NCI-H526 (cell line): ENCODE measurements at regions not wholly inside any gene's neighbourhood (a gene's known extent, or its start where the extent isn't known, plus 50 kb on each side); places are given as distances from the start of the nearest gene placed in this dataset.
"Not testable (repeated sequence)": the region's sequence is repeated elsewhere in the genome, so short reads cannot be mapped to it uniquely, and the experiment has no call there.

Experiments
- DNase-seq, 2 experiments: peaks; one replicate each; lab custom pipeline; 2025; lab: John Stamatoyannopoulos, UW

DNA sequence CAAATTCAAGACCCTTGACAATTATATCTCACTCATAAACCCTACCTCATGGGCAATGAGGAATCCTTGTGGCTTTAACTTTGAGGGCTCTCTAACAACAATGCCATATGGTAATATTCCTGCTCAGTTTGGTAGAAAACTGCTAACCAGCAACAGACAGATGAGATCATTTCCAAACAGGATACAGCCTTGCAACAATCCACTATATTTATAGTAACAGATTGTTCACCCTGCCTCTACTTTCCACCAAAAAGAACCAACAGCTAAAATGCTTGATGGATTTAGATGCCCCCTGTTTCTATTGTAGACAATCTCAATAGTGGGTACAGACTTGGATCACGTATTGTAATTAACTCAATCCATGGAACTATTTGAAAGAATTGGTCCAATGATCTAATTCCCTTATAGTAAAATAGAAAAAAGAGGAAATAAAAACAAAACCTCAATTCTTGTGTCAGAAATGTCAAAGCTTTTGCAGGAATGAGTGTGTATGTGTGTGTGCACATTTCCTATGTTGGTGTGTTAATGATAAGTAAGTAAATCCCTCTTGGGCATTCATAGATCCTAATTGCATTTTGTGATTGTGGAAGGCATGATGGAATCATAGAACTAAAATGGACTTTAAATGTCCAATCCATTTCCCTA is 100.0 kb upstream of the EDEM3 start:
- DNase-seq = no peak

- no peak for DNase-seq
These were observed 99.4 kb upstream of the EDEM3 start for GRCh38 chr1:184854036-184854435.

- no peak for DNase-seq
These were observed 97.4 kb upstream of the EDEM3 start for GRCh38 chr1:184851822-184852746.

GRCh38 chr1:184843732-184844495 is 89.3 kb upstream of the EDEM3 start:
- no peak for DNase-seq

DNA sequence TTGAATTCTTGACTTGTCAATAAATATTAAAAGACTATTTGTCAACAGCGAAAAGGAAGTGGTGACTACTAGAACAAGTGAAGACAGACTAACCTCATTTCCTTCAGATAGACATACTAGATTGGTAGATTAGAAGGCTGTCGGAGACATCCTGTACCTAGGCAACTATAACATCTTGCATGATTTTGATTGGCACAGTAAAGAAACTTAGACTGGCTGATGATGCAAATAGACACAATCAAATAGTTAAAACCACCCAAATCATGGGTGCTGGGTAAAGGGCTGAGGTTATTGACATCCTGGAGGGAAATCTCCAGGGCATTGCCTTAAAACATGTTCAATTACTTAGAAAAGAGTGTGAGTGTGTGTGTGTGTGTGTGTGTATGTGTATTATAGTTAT is 85.9 kb upstream of the EDEM3 start:
- DNase-seq = no peak

DNA sequence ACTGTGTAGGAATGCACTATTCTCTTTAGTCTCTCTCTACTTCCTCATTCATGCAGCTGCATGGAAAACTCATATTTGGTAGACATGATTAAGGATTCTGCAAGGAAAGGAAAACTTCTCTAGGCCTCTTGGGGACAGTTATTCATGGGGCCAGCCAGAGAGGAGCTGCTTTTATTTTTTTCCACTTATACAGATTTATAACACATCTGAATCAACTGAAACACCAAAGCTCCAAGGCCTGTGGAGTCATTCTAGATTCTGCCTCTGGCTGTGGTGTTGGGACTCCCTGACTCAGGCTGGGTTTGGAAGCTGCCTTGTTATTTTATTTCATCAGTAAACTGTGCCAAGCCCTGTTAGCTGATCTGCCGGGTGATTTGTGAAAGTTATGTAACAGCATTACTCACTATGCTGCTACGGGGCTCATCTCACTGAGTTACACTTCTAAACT is 83.9 kb upstream of the EDEM3 start:
- no peak for DNase-seq

DNA sequence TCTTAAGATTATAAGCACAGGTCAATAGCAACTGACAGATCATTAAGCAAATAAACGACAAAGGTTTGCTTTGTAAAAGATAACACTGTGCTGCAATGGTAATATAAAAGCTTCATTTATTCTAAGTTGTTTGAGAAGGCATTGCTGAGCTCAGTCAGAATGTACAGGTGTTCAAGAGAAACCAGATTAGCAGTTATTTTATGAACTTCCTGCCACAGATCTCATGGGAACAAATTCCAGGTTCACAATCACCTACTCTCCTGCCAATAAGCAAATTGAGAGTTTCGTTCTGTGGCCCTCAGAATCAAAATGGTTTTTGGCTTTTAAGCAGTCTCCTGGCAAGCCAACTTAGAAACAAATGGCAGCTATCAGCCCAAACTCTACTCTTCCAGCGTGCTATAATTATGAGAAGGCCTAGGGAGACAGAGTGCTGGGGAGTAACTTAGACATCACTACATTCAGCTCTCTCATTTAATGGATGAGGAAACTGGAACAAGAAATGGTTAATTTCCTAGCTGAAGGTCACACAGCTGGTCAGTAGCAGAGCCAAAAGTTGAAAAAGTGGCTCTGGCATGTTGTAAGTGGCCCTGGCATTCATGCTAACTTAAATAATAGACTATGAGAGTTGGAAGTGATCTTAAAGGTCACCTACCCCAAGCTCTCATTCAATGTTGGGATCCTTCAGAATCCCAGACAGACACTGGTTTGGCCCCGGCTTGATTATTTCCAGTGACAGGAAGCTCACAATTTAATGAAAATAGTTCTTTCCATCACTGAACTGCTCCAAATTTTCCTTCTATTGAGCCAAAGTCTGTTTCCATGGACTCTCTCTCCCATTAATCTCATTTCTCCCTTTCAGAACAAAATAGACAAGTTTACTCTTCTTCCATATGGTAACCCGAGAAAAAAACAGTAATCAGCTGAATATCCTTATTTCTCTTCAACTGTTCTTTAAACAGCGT is 82.6 kb upstream of the EDEM3 start:
- DNase-seq = peak; percentile 87 to 91

DNA sequence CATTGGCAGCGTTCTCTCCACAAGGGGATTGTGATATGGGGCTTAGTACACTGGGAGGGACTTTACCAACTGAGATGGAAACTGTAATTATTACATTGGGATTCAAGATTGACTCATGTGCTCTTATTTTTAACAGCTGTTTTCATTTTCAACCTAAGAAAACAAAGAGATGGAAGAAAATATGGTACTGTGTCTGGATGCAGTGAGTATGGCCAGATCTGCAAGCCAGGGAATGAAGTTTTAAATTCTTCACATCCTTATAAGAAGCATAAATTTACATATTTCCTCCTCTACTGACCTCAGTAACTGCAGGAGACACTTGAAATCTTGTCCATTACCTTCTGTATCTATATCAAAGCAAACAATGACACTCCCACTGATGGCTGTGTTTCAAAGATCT is 81.5 kb upstream of the EDEM3 start:
- no peak for DNase-seq

DNA sequence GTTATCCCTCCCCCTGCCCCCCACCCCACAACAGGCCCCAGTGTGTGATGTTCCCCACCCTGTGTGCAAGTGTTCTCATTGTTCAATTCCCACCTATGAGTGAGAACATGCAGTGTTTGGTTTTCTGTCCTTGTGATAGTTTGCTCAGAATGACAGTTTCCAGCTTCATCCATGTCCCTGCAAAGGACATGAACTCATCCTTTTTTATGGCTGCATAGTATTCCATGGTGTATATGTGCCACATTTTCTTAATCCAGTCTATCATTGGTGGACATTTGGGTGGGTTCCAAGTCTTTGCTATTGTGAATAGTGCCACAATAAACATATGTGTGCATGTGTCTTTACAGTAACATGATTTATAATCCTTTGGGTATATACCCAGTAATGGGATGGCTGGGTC is 79.3 kb upstream of the EDEM3 start:
- DNase-seq = not testable (repeated sequence)

DNA sequence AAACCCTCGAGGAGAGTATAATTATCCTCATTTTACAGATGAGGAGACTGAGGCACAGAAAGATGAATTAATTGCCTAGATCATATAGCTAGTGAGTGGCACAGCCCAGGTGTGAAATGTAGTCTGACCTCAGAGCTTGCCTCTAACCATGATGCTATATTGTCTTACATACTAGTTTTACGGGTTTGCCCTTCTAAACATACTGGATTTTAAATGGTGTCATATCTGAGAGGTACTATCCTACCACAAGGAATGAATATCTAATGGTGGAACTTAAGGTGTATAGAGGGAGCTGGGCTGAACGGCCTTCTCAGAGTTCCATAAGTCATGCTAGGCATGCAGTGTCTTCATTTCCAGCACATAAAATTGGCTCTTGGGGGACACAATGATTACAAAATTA is 77.9 kb upstream of the EDEM3 start:
- DNase-seq = no peak

DNA sequence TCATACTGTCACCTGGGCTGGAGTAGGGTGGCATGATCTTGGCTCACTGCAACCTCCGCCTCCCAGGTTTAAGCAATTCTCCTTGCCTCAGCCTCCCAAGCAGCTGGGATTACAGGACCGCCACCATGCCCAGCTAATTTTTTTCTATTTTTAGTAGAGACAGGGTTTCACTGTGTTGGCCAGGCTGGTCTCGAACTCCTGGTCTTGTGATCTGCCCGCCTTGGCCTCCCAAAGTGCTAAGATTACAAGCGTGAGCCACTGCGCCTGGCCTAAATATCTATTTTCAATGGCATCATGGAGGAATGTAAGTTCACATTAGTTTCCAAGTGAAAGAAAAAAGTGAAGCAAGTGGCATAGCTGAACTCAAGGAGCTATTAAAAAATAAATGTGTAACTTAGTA is 74.8 kb upstream of the EDEM3 start:
- not testable (repeated sequence) for DNase-seq

- no peak for DNase-seq
These were observed 73.7 kb upstream of the EDEM3 start for GRCh38 chr1:184828369-184828717.

DNA sequence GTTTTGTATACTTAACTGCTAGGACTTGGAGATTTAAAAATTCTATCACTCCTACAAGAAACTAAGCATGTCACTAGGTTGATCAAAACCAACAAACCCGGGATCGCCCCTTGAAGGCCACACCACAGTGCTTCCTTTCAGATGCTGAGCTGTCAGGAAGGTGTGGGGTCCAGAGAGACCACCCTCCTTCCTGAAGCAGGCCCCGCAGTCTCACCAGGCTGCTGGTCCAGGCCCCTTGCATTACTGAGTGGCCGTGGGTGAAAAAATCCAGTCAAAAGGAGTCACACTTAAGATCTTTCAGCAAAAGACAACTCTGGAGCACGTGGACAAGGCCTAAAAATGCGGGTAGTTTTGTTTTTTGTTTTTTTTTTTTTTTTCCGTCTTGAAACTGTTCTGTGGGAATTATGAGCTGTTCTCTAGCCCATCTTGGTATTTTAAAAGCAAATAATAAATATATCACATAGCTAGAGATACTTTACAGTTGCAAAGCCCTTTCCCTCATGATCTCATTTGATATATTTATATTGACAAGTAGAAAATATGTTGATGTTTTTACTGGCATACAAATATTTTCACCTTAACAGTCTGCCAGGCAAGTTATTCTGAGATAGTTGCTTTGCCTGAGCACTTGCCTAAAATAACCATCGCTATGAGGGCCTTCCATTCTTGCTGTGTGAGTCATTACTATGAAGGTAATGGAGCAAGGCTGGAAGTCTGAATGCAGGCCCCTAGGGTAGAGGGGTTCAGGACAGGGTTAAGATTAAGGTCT is 73.1 kb upstream of the EDEM3 start:
- no peak for DNase-seq

DNA sequence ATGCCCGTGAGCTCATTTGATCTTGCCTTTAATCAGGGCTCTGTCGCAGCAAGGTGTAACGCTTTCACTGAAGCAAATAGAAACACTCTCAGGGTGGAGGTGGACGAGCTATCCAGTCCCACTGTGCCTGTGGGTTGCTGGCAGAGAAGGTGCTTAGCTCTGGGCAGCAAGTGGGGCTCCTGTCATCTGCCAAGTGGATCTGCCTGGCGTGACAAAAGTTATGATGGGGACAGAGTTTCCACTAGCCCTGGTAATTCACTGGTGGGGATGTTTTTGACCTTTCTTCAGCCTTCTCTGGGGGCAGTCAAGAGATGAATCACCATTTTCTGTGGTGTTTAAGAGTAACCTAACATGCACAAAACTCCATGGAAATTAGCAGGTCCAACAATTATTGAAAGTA is 71.3 kb upstream of the EDEM3 start:
- DNase-seq = no peak

GRCh38 chr1:184825571-184825970 is 70.9 kb upstream of the EDEM3 start:
- no peak for DNase-seq

DNA sequence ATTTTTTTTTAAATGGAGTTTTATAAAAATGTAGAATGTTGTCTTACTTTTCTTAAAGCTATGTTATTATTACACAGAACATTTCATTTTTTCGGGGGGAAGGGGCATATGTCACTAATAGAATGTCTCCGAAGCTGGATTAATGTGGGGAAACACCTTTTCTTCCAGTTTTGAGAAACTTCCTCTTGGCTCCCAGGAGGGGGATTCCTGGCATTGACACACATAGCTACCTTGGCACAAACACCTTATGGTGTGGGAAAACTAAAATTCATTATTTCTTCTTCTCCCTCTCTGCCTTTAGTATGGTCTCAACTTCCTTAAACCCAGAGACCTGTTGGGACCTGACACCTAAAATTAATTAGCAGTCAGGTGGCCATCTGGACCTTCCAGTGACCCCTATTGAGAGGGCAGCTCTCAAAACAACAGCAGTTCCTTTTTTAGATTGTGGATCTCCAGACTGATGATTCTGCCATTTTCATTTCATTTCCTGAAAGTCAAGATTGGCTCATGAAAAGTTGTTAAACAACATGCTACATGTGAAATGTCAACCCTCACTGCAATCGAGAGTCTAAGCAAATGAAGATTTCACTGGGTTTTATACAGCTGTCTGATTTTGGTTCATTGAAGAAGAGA is 70.1 kb upstream of the EDEM3 start:
- no peak for DNase-seq

DNA sequence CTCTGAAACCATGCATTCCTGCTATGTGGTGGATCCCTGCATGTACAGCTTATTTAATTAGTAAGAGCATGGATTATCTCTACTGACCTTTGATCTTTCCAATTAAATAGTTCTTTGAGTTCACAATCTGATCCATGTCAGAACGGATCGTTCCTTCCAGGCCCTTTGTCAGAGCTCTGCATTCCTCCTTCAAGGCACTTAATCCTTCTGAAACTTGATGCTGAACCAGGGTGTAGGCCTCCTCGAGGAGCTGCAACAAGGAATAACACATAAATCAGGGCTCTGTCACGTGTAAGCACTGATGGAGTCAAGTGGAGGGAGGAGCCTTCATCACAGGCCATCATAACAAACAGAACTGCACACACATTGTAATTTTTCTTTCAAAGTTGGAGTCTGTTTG is 68.4 kb upstream of the EDEM3 start:
- no peak for DNase-seq

GRCh38 chr1:184822267-184822666 is 67.6 kb upstream of the EDEM3 start:
- no peak for DNase-seq

DNA sequence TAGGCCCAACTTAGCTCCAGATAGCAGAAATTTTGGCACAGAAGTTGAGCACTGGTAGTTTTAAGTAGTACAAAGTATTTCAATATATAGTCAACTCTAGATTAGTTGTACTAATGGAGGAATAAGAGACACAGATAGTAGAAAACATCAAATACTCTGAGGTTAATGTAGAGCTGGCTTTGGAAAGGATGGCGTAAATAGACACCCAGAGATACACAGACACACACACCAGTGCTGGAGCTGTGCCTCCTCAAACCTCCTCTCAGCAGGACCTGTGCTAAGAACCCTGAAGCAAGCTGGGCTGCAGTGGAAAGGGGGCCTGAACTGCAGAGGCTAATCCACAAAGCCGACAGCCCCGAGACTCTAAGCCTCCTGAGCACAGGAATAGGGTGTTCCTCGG is 67.0 kb upstream of the EDEM3 start:
- DNase-seq = no peak

GRCh38 chr1:184820956-184821355 is 66.3 kb upstream of the EDEM3 start:
- DNase-seq = no peak
